ENCODE measurements at regions not wholly inside any gene's neighbourhood (a gene's known extent, or its start where the extent isn't known, plus 50 kb on each side); places are given as distances from the start of the nearest gene placed in this dataset.

DNA sequence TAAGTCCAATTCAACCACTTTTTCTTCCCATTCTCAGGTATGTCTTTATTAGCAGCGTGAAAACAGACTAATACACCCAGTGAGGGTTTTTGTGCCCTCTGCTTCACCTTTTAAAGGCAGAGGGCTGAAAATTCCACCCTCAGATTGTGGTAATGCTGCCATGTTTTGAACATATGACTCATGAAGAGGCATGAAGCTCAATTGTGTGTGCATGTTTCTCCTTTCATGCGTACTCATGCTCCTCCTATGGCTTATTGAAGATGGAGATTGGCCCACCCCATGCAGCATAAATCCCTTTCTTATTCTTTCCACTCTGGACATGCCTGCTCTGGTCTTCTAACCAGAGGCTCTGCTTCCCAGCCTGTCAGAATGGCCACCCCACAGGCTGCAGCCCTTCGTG, 168.0 kb upstream of the PRKCQ start:
- TF ChIP-seq, protein P1, sequence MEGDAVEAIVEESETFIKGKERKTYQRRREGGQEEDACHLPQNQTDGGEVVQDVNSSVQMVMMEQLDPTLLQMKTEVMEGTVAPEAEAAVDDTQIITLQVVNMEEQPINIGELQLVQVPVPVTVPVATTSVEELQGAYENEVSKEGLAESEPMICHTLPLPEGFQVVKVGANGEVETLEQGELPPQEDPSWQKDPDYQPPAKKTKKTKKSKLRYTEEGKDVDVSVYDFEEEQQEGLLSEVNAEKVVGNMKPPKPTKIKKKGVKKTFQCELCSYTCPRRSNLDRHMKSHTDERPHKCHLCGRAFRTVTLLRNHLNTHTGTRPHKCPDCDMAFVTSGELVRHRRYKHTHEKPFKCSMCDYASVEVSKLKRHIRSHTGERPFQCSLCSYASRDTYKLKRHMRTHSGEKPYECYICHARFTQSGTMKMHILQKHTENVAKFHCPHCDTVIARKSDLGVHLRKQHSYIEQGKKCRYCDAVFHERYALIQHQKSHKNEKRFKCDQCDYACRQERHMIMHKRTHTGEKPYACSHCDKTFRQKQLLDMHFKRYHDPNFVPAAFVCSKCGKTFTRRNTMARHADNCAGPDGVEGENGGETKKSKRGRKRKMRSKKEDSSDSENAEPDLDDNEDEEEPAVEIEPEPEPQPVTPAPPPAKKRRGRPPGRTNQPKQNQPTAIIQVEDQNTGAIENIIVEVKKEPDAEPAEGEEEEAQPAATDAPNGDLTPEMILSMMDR (IDR thresholded peaks at IDR 0.05 in 2 of 3, conservative IDR thresholded peaks at IDR 0.05 in 1 of 3; ENCODE audit: borderline replicate concordance in 1 of 3, insufficient read depth in 1 of 3, low read depth in 2 of 3, low read length in 2 of 3) = no peak
- no peak for TF ChIP-seq ZNF274 (IDR thresholded peaks at IDR 0.05; ENCODE audit: low read depth, low read length)
- TF ChIP-seq, protein P2, sequence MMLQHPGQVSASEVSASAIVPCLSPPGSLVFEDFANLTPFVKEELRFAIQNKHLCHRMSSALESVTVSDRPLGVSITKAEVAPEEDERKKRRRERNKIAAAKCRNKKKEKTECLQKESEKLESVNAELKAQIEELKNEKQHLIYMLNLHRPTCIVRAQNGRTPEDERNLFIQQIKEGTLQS (IDR thresholded peaks at IDR 0.05) = no peak
- no peak for TF ChIP-seq SP1 (IDR thresholded peaks at IDR 0.05; ENCODE audit: low read depth)
- TF ChIP-seq SIN3A (IDR thresholded peaks at IDR 0.05; ENCODE audit: low read depth) = no peak
- TF ChIP-seq EZH2 (IDR thresholded peaks at IDR 0.05) = no peak
- TF ChIP-seq RAD21 (IDR thresholded peaks at IDR 0.05; ENCODE audit: low read depth) = no peak
- TF ChIP-seq POLR2A (IDR thresholded peaks at IDR 0.05; ENCODE audit: borderline replicate concordance, extremely low read depth, insufficient read depth, insufficient read length) = no peak
- no peak for TF ChIP-seq JUND (IDR thresholded peaks at IDR 0.05)
- TF ChIP-seq EZH2phosphoT487 (IDR thresholded peaks at IDR 0.05; ENCODE audit: borderline replicate concordance) = no peak
- no peak for TF ChIP-seq YY1 (IDR thresholded peaks at IDR 0.05; ENCODE audit: extremely low read depth, insufficient replicate concordance, low read depth, low read length)
- no peak for TF ChIP-seq EGR1 (IDR thresholded peaks at IDR 0.05; ENCODE audit: low read depth)
- TF ChIP-seq FOSL1 (IDR thresholded peaks at IDR 0.05; ENCODE audit: low read depth) = no peak
- TF ChIP-seq, protein P3, sequence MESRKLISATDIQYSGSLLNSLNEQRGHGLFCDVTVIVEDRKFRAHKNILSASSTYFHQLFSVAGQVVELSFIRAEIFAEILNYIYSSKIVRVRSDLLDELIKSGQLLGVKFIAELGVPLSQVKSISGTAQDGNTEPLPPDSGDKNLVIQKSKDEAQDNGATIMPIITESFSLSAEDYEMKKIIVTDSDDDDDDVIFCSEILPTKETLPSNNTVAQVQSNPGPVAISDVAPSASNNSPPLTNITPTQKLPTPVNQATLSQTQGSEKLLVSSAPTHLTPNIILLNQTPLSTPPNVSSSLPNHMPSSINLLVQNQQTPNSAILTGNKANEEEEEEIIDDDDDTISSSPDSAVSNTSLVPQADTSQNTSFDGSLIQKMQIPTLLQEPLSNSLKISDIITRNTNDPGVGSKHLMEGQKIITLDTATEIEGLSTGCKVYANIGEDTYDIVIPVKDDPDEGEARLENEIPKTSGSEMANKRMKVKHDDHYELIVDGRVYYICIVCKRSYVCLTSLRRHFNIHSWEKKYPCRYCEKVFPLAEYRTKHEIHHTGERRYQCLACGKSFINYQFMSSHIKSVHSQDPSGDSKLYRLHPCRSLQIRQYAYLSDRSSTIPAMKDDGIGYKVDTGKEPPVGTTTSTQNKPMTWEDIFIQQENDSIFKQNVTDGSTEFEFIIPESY (IDR thresholded peaks at IDR 0.05; ENCODE audit: extremely low read depth, insufficient replicate concordance, low read length) = no peak
- TF ChIP-seq, protein P4, sequence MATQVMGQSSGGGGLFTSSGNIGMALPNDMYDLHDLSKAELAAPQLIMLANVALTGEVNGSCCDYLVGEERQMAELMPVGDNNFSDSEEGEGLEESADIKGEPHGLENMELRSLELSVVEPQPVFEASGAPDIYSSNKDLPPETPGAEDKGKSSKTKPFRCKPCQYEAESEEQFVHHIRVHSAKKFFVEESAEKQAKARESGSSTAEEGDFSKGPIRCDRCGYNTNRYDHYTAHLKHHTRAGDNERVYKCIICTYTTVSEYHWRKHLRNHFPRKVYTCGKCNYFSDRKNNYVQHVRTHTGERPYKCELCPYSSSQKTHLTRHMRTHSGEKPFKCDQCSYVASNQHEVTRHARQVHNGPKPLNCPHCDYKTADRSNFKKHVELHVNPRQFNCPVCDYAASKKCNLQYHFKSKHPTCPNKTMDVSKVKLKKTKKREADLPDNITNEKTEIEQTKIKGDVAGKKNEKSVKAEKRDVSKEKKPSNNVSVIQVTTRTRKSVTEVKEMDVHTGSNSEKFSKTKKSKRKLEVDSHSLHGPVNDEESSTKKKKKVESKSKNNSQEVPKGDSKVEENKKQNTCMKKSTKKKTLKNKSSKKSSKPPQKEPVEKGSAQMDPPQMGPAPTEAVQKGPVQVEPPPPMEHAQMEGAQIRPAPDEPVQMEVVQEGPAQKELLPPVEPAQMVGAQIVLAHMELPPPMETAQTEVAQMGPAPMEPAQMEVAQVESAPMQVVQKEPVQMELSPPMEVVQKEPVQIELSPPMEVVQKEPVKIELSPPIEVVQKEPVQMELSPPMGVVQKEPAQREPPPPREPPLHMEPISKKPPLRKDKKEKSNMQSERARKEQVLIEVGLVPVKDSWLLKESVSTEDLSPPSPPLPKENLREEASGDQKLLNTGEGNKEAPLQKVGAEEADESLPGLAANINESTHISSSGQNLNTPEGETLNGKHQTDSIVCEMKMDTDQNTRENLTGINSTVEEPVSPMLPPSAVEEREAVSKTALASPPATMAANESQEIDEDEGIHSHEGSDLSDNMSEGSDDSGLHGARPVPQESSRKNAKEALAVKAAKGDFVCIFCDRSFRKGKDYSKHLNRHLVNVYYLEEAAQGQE (IDR thresholded peaks at IDR 0.05; ENCODE audit: low read depth) = no peak
- TF ChIP-seq, protein P5, sequence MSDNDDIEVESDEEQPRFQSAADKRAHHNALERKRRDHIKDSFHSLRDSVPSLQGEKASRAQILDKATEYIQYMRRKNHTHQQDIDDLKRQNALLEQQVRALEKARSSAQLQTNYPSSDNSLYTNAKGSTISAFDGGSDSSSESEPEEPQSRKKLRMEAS (IDR thresholded peaks at IDR 0.05) = no peak
- TF ChIP-seq CEBPB (IDR thresholded peaks at IDR 0.05; ENCODE audit: low read depth) = no peak
- TF ChIP-seq CBX3 (IDR thresholded peaks at IDR 0.05; ENCODE audit: low read depth) = no peak
- TF ChIP-seq TCF7L2 (IDR thresholded peaks at IDR 0.05; ENCODE audit: borderline replicate concordance, extremely low read depth, insufficient read depth, insufficient read length) = no peak
- H3K36me3 ChIP-seq (ENCODE audit: control insufficient read depth in 1 of 2, insufficient read depth in 2 of 2, low read length in 2 of 2) = no peaks in the 10 kb centered on the region
- no peak for ATAC-seq
- intact Hi-C loops (cut with micrococcal nuclease) = no loop called here
- no peaks in the 10 kb centered on the region for H3K9me2 ChIP-seq (ENCODE audit: insufficient read depth)
- DNase-seq (ENCODE audit: low read depth, low spot score) = no peak
- H3K9me3 ChIP-seq (ENCODE audit: control insufficient read depth in 1 of 2, insufficient read depth in 1 of 2, low read depth in 1 of 2, low read length in 2 of 2) = no peaks in the 10 kb centered on the region
- no peaks in the 10 kb centered on the region for H3K79me2 ChIP-seq (ENCODE audit: insufficient read depth, low read length)
- peaks cover 3 to 56% of the 10 kb centered on the region in 2 experiments; a peak in 3 of 4 replicates for H3K4me1 ChIP-seq (ENCODE audit: control insufficient read depth in 1 of 2, insufficient read depth in 2 of 2, low read length in 2 of 2)
- H4K20me1 ChIP-seq (ENCODE audit: insufficient read depth) = no peaks in the 10 kb centered on the region
- peak overlapping the region; percentile 70 for H3K4me2 ChIP-seq (ENCODE audit: low read length)
- RAD21 ChIA-PET (ENCODE audit: low non-redundant PET in 1 of 2, low total read pairs in 2 of 2, uncharacterized antibody in 2 of 2, unreplicated experiment in 2 of 2) = no interaction called here
- H3K27me3 ChIP-seq (ENCODE audit: insufficient read depth, low read length) = no peaks in the 10 kb centered on the region
- BruUV-seq (replicated peaks) = no TSS peak
- POLR2A ChIA-PET = interaction anchor here (1.4 kb wide), 1 partner anchor 11 kb away, joined by 3 read pairs; no protein-coding TSS in a partner anchor
- CTCF ChIA-PET = no interaction called here
- no peak overlapping the region for H3K9ac ChIP-seq (ENCODE audit: low read length)
- H3K27ac ChIP-seq (ENCODE audit: low read depth, low read length) = no peak overlapping the region
- H3K4me3 ChIP-seq (replicated peaks in 1 of 2; ENCODE audit: low read depth in 1 of 2, low read length in 2 of 2) = peak overlapping the region in 1 of 2 experiments; percentile 12; a peak in 1 of 4 replicates
- no peak overlapping the region for H2AFZ ChIP-seq (ENCODE audit: low read depth, low read length, poor library complexity, severe bottlenecking)

Measured in HCT116 (cell line).